GM19455 (cell line): ENCODE measurements at regions not wholly inside any gene's neighbourhood (a gene's known extent, or its start where the extent isn't known, plus 50 kb on each side); places are given as distances from the start of the nearest gene placed in this dataset.
"Not testable (repeated sequence)": the region's sequence is repeated elsewhere in the genome, so short reads cannot be mapped to it uniquely, and the experiment has no call there.

Experiments
- ATAC-seq: cut with Tn5 transposase; IDR thresholded peaks from one replicate; pipeline ENCODE4 v1.9.1; 2021; ENCODE audit not compliant: unreplicated experiment

DNA sequence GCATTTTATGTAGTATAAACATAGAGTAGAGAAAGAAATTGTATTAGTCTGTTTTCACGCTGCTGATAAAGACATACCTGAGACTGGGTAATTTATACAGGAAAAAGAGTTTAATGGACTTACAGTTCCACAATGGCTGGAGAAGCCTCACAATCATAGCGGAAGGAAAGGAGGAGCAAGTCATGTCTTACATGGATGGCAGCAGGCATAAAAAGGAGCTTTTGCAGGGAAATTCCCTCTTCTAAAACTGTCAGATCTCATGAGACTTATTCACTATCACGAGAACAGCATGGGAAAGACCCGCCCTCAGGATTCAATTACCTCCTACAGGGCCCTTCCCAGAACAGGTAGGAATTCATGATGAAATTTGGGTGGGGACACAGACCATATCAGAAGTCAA is 98.1 kb downstream of the ARRDC3 start:
- ATAC-seq, result not testable (repeated sequence)

- no peak for ATAC-seq
Observed at GRCh38 chr5:91283899-91284298, 99.2 kb downstream of the ARRDC3 start.

- ATAC-seq, result no peak
Observed at GRCh38 chr5:91283326-91283725, 99.8 kb downstream of the ARRDC3 start.

GRCh38 chr5:91282210-91282609 is 100.9 kb downstream of the ARRDC3 start:
- ATAC-seq, result no peak

- no peak for ATAC-seq
Observed at GRCh38 chr5:91281401-91281800, 101.7 kb downstream of the ARRDC3 start.

- ATAC-seq, result peak; percentile 95
Observed at GRCh38 chr5:91280362-91281269, 102.5 kb downstream of the ARRDC3 start.

DNA sequence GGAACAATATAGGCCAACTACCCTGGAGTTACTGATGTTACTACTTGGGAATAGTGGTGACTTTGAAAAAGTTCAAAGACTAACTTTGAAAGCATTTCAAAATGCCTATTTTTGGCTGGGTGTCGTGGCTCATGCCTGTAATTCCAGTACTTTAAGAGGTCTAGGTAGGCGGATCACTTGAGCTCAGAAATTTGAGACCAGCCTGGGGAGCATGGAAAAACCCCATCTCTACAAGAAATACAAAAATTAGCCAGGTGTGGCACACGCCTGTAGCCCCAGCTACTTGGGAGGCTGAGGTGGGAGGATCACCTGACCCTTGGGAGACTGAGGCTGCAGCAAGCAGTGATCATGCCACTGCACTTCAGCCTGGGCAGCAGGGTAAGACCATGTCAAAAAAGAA is 105.3 kb downstream of the ARRDC3 start:
- ATAC-seq, result no peak

DNA sequence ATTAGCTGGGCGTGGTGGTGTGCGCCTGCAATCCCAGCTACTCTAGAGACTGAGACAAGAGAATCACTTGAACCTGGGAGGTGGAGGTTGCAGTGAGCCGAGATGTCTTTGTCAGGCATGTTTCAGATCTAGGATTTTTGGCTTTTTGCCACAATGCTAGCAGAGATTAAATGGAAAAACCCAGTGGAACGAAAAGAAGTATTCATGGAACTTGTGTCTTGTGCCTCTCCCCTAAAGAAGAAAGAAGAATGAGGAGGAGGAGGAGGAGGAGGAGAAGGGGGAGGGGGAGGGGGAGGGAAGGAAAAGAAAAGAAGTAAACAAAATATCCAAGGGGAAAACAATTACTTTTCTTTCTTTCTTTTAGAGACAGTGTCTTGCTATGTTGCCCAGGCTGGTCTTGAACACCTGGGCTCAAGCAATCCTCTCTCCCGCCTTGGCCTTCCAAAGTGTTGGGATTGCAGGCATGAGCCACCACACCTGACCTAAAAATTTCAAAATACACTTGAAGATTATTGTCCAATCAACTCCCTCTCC is 106.0 kb downstream of the ARRDC3 start:
- ATAC-seq, result no peak

DNA sequence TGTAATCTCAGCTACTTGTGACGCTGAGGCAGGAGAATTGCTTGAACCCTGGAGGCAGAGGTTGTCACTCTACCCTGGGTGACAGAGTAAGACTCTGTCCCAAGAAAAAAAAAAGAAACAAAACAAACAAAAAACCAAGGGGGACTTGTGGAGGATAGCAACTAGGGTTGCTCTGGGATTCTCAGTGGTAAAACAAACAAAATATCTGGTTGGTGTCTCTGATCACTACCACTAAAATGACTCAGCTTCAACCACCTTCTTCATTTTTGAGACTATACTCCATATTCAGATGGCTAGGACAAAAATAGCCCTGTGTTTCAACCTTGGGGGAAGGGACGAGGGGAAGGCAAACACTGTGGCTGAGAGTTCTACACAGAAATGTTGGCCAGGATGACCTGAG is 110.3 kb downstream of the ARRDC3 start:
- ATAC-seq, result peak; percentile 92

DNA sequence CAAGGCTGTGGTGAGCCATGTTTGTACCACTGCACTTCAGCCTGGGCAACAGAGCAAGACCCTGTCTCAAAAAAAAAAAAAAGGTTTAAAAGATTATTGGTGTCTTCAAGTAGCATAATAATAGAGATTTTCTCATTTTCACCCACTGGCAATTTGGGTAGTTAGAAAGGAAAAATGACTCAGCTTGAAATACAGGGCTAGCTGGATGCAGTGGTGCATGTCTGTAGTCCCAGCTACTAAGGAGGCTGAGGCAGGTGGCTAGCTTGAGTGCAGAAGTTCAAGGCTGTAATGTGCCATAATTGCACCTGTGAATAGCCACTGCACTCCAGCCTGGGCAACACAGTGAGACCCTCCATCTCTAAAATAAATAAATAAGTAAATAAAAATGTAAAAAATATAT is 111.1 kb downstream of the ARRDC3 start:
- peak; percentile 62 for ATAC-seq

DNA sequence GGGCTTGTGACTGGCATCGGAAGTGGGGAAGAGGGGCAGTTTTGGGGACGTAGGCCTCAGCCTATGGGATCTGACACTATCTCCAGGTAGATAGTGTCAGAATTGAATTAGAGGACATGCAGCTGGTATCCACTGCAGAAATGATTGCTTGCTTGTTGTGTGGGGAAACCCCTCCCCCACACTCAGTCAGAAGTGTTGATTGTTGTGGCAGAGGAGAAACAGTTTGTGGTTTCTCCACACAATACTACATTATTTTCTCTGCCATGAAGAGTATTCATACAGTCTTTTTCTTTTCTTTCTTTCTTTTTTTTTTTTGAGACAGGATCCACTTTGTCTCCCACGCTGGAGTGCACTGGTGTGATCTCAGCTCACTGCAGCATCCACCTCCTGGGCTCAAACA is 113.9 kb downstream of the ARRDC3 start:
- no peak for ATAC-seq

DNA sequence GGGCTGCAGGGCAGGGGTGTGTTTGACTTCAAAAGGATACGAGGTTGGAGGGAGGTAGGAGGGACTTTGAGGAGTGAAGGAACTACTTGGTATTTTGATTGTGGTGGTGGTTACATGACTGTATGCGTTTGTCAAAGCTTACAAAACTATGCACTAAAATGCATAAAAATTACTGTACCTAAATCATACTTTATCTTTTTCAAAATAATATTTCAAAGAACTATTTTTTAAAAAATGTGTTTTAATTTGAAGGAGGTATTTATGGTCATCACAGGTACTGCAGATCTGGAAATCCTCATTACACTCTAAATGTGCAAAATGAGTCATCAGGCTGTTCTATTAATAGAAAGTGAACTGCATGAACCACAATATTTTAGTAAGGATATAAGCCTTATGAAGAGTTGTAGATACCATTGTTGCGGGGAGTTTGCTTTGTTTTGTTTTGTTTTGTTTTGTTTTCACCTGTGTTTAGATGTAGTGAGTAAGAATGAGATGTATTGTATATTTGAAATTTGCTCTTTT is 116.9 kb downstream of the ARRDC3 start:
- peak; percentile 63 for ATAC-seq

GRCh38 chr5:91264311-91265051 is 118.6 kb downstream of the ARRDC3 start:
- no peak for ATAC-seq

DNA sequence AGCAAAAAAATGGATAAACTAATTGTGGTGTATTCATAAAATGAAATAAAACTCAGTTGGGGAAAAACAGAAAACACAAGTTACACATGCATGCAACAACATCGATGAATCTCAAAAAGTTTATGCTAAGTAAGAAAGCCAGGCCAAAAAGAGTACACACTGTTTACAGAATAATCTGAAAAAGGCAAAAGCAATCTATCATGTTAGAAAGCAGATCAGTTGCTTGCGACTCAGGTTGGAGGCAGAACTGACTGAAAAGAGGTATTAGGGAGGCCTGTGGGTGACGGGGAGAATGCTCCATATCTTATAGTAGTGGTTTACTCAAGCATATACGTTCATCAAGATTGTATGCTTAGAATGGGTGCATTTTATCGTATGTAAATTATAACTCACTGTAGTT is 119.2 kb downstream of the ARRDC3 start:
- ATAC-seq, result no peak

- ATAC-seq, result no peak
Observed at GRCh38 chr5:91257301-91257700, 125.8 kb downstream of the ARRDC3 start.

GRCh38 chr5:91256142-91256524 is 127.0 kb downstream of the ARRDC3 start:
- no peak for ATAC-seq

- ATAC-seq, result no peak
Observed at GRCh38 chr5:91255396-91256141, 127.5 kb downstream of the ARRDC3 start.

DNA sequence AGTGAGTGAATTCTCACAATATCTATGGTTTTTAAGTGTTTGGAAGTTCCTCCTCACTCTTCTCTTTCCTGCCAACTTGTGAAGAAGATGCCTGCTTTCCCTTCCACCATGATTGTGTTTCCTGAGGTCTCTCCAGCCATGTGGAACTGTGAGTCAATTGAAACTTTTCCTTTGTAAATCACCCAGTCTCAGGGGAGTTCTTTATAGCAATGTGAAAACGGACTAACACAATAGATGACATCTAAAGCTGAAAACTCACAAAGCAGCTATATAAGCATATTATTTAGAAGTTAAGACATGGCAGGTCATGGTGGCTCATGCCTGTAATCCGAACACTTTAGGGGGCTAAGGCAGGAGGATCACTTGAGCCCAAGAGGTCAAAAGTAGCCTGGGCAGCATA is 130.2 kb downstream of the ARRDC3 start:
- no peak for ATAC-seq

- ATAC-seq, result no peak
Observed at GRCh38 chr5:91245871-91246270, 137.2 kb downstream of the ARRDC3 start.

GRCh38 chr5:91245074-91245452 is 138.1 kb downstream of the ARRDC3 start:
- ATAC-seq, result no peak
